ENCODE measurements at regions not wholly inside any gene's neighbourhood (a gene's known extent, or its start where the extent isn't known, plus 50 kb on each side); places are given as distances from the start of the nearest gene placed in this dataset.

- TF ChIP-seq PRDM10 (tag by site-specific recombination; IDR thresholded peaks at IDR 0.05) (peak; percentile 47; the same call in 1 of the 2 replicates), ZNF2 (tag by site-specific recombination; IDR thresholded peaks at IDR 0.05) (peak; percentile 46; the same call in 1 of the 2 replicates), BCL11A (tag by site-specific recombination; IDR thresholded peaks at IDR 0.05; ENCODE audit: low read depth) (no peak), ZSCAN16 (tag by site-specific recombination; IDR thresholded peaks at IDR 0.05) (no peak), ZBTB17 (tag by site-specific recombination; IDR thresholded peaks at IDR 0.05) (peak; percentile 38; the same call in 1 of the 2 replicates), CTCF (tag by site-specific recombination; IDR thresholded peaks at IDR 0.05) (peak; percentile 82), ZNF560 (tag by site-specific recombination; IDR thresholded peaks at IDR 0.05; ENCODE audit: borderline replicate concordance) (no peak), ZFP69B (tag by site-specific recombination; IDR thresholded peaks at IDR 0.05) (0 out of 2 replicates have a peak, but pooled peaks have one; percentile 57), ZFP41 (tag by site-specific recombination; IDR thresholded peaks at IDR 0.05; ENCODE audit: borderline replicate concordance) (no peak), ZNF23 (tag by site-specific recombination; IDR thresholded peaks at IDR 0.05; ENCODE audit: borderline replicate concordance) (no peak), ZNF16 (tag by site-specific recombination; IDR thresholded peaks at IDR 0.05; ENCODE audit: low read depth) (no peak), ZBTB21 (tag by site-specific recombination; IDR thresholded peaks at IDR 0.05) (0 out of 2 replicates have a peak, but pooled peaks have one; percentile 18), KLF9 (tag by site-specific recombination; IDR thresholded peaks at IDR 0.05; ENCODE audit: low read depth) (no peak), ZNF629 (tag by site-specific recombination; IDR thresholded peaks at IDR 0.05) (peak; percentile 69), ZNF654 (tag by site-specific recombination; IDR thresholded peaks at IDR 0.05; ENCODE audit: low read depth) (peak; percentile 99), MYNN (tag by site-specific recombination; IDR thresholded peaks at IDR 0.05; ENCODE audit: borderline replicate concordance) (no peak), ZNF366 (tag by site-specific recombination; conservative IDR thresholded peaks at IDR 0.05) (peak; percentile 97), ZIC2 (tag by site-specific recombination; IDR thresholded peaks at IDR 0.05) (peak; percentile 91), IKZF3 (tag by site-specific recombination; IDR thresholded peaks at IDR 0.05) (peak; percentile 53; the same call in 1 of the 2 replicates), ZNF639 (tag by site-specific recombination; IDR thresholded peaks at IDR 0.05) (no peak)
- TF ChIP-seq, protein P1, sequence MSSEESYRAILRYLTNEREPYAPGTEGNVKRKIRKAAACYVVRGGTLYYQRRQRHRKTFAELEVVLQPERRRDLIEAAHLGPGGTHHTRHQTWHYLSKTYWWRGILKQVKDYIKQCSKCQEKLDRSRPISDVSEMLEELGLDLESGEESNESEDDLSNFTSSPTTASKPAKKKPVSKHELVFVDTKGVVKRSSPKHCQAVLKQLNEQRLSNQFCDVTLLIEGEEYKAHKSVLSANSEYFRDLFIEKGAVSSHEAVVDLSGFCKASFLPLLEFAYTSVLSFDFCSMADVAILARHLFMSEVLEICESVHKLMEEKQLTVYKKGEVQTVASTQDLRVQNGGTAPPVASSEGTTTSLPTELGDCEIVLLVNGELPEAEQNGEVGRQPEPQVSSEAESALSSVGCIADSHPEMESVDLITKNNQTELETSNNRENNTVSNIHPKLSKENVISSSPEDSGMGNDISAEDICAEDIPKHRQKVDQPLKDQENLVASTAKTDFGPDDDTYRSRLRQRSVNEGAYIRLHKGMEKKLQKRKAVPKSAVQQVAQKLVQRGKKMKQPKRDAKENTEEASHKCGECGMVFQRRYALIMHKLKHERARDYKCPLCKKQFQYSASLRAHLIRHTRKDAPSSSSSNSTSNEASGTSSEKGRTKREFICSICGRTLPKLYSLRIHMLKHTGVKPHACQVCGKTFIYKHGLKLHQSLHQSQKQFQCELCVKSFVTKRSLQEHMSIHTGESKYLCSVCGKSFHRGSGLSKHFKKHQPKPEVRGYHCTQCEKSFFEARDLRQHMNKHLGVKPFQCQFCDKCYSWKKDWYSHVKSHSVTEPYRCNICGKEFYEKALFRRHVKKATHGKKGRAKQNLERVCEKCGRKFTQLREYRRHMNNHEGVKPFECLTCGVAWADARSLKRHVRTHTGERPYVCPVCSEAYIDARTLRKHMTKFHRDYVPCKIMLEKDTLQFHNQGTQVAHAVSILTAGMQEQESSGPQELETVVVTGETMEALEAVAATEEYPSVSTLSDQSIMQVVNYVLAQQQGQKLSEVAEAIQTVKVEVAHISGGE (tag by site-specific recombination; conservative IDR thresholded peaks at IDR 0.05; ENCODE audit: low read depth) = peak; percentile 45; the same call in 1 of the 2 replicates
- TF ChIP-seq, protein P2, sequence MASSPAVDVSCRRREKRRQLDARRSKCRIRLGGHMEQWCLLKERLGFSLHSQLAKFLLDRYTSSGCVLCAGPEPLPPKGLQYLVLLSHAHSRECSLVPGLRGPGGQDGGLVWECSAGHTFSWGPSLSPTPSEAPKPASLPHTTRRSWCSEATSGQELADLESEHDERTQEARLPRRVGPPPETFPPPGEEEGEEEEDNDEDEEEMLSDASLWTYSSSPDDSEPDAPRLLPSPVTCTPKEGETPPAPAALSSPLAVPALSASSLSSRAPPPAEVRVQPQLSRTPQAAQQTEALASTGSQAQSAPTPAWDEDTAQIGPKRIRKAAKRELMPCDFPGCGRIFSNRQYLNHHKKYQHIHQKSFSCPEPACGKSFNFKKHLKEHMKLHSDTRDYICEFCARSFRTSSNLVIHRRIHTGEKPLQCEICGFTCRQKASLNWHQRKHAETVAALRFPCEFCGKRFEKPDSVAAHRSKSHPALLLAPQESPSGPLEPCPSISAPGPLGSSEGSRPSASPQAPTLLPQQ (tag by site-specific recombination; IDR thresholded peaks at IDR 0.05) = peak; percentile 76
Measured at GRCh38 chr7:131007439-131008330, 273.7 kb upstream of the KLF14 start (continued).

Data from HEK293 (cell line).